GM18505 (cell line): ENCODE measurements at regions not wholly inside any gene's neighbourhood (a gene's known extent, or its start where the extent isn't known, plus 50 kb on each side); places are given as distances from the start of the nearest gene placed in this dataset.
A peak's percentile ranks its signal among the peaks of the same experiment; 100 is the strongest.
"Not testable (repeated sequence)": the region's sequence is repeated elsewhere in the genome, so short reads cannot be mapped to it uniquely, and the experiment has no call there.

Source experiments
- ATAC-seq: cut with Tn5 transposase; IDR thresholded peaks from one replicate; pipeline ENCODE4 v1.9.1; 2021; ENCODE audit not compliant: unreplicated experiment
- POLR2A ChIP-seq: IDR thresholded peaks from 4 replicates; pipeline ENCODE4 v1.6.1; 2011; ENCODE audit warnings: borderline replicate concordance; ENCODE audit not compliant: insufficient read depth, insufficient read length; ENCODE audit errors: extremely low read depth

DNA sequence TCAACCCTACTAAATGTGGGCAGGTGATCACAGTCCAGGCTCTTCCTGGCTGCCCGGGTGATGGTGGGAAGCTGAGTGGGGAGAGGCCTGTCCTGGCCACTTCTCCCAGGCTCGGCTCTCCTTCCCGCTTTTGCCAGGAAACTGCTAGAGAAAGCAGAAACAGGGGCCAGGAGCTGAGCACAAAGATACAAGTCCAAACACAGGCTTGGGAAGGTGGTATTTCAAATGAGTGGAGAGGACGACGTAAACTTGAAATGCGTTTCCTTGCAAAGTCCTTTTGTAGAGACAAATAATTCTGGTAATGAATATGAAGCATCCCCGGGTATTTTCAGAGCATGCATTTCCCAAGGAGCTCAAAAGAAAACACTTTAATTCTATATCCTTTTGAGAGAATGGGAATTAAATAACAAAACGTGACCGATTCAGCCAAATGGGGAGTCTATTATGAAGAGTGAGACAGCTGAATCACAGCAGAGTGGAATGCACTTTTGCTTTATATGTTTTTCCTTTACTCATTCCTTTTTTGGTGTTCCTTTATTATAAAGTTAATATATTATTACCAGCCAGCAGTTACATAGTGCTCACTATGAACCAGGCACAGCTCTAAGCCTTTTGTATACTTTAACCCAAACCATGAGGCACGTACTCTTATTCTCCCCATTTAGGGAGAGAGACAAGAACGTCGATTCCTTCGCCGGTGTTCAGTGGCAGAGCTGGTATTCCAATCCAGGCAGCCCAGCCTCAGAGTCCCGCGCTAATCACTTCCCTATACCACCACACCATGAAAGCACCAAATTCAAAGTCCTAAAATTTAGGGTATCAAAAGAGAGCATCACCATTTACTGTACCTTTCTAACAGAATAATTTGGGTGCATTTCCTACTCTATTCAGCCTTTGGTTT, 218.2 kb upstream of the KLF14 start:
- no peak for TF ChIP-seq POLR2A

DNA sequence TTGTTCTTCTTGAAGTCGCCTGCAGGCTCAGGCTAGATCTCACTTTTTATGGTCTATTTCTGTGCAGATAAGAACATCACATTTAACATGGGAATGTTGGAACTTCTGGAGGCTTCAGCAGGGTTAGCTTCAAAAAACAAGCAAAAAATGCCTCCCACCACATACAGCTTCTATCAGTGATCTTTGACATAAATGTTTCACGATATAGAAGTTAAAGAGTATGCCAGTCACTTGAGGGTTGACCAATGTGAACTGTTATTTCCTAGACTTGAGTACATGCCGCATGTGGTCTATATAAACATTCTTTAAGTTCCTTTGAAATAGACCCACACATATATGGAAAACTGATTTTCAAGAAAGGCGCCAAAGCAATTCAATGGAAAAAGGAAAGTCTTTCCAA, 219.2 kb upstream of the KLF14 start:
- no peak for TF ChIP-seq POLR2A

More for the DNA sequence above, 218.2 kb upstream of the KLF14 start:
- ATAC-seq: no peak

DNA sequence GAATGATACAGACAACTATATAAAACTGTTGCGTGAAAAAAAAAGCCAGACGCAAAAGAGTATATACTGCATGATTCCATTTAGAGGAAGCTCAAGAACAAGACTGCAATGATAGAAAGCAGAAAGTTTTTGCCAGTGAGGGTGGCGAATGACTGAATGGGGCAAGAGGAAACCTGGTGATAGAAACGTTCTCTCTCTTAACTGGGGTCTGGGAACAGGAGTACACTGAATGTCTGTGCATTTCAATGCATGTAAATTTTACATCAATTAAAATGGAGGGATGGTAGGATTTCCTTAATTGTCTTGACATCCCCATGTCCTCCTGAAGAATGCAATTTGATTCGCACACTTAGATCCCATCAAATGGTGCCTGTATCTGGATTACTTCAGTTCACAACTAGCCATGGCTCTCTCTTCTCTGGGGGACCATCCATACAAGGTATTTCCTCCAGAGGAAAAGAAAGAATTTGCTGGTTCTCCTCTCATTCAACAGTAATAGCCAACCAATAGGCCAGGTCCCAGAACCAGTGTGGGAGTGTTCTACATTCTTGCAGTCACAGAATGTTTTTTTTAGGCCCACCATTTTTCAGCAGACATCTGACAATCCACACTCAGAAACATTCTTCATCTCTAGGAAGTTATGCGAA, 221.0 kb upstream of the KLF14 start:
- no peak for TF ChIP-seq POLR2A
- ATAC-seq: no peak

More for the DNA sequence above, 219.2 kb upstream of the KLF14 start:
- ATAC-seq: no peak

DNA sequence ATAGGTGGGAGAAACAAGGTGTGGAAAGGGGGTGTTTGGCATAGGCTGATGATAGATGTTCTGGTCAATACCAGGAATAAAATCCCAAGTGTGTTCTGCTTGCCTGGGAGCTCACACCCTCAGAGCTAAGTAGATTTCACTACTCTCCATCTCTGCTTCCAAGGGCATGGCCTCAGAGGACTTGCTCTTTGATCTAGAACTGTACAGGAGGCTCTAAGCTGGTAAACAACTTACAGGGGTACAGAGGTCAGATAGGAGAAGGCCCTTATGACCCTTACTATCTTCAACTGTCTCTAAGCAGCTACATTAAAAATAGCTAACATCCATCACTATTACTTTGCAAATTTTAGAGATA, 221.5 kb upstream of the KLF14 start:
- ATAC-seq: no peak
- no peak for TF ChIP-seq POLR2A

DNA sequence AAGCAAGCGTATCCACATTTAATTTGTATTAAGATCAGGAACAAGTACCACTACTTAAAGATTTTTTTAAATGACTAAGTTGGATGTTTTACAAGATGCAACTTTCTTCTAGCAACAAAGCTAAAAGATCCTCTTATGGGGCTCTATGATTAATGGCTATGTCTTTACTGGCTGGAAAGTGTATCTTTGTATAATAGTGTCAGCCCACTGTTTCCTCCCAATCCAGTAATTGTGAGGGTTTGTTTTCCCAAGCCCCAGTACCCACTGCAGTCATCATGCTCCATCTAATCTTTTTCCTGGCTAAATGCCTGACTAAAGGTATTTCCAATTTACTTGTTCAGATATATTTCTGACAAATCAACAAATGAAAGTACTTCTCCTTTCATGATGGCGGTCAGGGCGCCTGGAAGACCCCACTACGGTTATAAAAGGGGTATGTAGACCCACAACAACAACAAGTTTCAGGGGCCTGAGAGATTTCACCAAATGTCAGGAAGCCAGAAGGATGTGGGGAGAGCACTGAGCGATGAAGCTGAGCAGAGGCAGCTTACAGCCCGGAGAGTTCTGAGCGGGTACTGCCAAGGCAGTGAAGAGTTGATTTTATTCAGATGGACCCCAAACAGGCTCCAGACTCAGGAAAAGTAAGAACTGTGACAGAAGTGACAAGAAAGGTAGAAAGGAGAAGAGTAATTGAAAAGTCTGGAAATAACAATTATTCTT, 222.6 kb upstream of the KLF14 start:
- TF ChIP-seq POLR2A: peak; percentile 45

DNA sequence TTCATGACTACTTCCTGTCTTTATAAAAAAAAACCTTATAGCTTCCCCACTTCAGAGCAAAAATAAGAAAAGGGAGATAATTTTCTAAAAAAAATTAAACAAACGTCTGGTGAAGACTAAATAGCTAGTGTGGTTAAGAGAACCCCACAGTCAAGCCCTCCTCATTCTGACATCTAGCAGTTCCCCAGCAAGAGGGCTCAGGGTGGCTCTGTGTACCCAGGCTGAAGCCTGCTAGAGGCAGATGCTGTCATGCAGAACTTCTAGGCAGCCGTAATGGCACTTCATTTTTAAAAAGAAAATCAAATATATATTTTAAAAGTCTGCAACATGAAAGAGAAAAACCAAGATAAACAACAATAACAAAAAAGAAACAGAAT, 223.1 kb upstream of the KLF14 start:
- TF ChIP-seq POLR2A: no peak
- ATAC-seq: no peak

More for the DNA sequence above, 222.6 kb upstream of the KLF14 start:
- no peak for ATAC-seq

DNA sequence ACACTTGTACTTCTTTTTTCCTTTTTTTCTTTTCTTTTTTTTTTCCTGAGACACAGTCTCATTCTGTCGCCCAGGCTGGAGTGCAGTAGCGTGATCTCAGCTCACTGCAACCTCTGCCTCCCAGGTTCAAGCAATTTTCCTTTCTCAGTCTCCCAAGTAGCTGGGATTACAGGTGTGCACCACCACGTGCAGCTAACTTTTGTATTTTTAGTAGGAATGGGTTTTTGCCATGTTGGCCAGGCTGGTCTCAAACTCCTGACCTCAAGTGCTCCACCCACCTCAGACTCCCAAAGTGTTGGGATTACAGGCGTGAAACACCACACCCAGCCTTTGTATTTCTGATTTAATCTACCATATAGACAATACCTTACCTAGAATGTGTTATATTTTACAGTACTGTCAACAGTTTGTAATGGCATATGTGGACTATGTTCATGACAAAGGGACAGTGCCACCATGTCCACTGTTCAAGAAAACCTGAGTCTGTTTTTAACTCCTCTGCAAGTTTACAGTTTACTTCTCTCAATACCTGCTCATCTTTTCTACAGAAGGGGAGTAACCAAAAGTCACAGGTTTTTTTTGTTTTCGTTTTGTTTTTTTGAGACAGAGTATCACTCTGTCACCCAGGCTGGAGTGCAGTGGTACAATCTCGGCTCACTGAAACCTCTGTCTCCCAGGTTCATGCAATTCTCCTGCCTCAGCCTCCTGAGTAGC, 223.9 kb upstream of the KLF14 start:
- TF ChIP-seq POLR2A: peak; percentile 8
- ATAC-seq: not testable (repeated sequence)

DNA sequence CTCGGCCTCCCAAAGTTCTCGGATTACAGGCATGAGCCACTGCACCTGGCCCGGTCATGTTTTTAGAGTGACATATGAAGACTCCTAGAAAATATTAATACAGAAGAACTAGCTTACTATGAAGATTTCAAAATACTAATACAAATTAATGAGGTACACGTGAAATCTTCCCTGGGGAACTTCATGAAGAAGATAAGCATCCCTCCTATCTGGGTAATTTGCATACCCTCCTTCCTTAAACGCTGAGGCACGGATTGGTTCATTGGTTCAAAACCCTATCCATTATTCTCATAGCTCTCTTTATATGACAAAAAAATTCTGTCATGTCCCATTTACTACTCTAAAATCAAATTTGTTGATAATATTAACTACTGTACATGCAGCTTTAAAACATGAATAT, 224.8 kb upstream of the KLF14 start:
- ATAC-seq: no peak
- TF ChIP-seq POLR2A: no peak

DNA sequence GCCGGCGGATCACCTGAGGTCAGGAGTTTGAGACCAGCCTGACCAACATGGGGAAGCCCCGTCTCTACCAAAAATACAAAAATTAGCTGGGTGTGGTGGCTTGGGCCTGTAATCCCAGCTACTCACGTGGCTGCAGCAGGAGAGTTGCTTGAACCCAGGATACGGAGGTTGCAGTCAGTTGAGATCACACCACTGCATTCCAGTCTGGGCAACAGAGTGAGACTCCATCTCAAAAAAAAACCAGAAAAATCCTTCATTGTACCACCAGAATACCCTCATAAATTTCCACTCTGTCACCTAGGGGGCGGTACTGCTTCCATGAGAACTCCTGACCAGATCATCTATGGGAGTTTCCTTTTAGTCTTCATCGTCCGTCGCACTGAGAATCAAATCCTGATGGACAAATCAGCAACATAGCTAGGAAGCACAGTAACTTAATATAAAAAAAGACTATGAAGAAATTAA, 225.8 kb upstream of the KLF14 start:
- no peak for TF ChIP-seq POLR2A
- no peak for ATAC-seq

DNA sequence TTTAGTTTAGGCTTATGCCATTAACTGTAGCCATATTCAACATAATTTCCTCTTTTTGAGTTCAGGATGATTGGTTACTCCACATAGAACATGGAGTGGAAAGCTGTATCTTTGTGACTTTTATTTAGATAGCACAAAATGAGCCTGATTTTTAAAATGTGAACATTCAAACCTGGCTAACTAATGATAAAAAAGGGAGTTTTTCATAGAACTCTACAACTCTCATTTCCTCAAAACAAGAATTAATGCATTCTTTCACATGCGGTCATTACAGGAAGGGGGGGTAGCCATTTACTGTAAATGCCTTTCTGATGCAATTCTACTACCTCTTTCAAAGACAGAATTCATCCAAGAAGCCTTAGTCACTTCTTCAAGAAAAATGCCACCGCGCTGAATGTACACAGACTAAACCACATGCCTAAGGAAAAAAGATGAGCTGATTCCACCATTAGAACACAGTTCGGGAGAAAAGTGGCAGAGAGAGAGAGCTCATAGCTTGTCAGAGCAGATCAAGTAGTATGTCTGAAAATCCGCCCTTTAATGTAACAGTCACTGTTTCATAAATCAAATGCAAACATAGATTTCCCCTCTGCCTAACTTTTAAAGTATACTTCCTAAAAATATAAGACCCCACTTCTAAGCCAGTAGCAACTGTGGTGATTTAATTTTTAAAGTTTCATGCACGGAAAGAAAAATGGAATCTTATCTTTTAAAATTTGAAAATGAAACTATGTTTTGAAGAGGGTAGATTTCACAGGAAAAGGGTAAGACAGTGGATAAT, 226.4 kb upstream of the KLF14 start:
- no peak for ATAC-seq
- no peak for TF ChIP-seq POLR2A

DNA sequence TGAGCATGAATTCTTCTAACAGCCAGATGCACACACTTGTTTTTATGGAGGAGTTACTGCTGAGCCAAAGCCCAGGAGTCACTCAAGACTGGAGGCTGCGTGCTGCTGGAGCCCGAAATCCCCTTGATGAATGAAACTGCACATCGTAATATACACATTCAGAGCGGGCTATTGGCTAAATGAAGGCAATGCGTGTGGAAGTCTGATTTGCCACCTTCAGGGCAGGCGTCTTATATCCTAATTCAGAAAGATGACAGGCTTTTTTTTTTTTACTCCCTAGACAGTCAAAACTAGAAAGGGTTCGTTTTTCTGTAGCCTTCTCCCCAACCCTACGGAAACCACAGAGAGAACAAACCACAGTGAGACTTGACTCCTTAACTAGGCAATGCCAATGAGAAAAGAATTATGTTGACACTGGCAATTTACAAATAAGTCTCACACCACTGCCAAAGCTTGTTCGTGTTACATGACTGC, 227.2 kb upstream of the KLF14 start:
- peak; percentile 64 for ATAC-seq
- peak; percentile 99 for TF ChIP-seq POLR2A

DNA sequence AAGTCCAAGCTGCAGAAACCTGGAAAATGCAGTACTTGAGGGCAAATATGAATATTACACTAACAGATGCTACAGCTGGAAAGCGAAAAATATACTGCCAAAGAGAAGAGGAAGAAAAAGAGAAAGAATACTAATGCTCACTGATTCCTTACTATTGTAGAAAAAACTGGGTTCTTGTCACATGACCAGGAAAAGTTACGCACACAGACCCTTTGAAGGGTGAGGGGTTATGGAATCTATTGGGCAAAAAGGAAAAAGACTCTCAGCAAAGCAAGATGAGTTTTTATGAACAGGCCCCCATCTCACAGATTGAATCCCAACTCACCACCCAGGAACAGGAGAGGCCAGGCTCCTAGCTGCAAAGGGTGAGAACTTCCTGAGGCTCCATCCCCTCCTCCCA, 228.1 kb upstream of the KLF14 start:
- no peak for TF ChIP-seq POLR2A
- no peak for ATAC-seq
